CD4-positive, alpha-beta T cell treated with Interleukin-4 for 4 hours (primary cell): ENCODE measurements at regions not wholly inside any gene's neighbourhood (a gene's known extent, or its start where the extent isn't known, plus 50 kb on each side); places are given as distances from the start of the nearest gene placed in this dataset.
"Not testable (repeated sequence)": the region's sequence is repeated elsewhere in the genome, so short reads cannot be mapped to it uniquely, and the experiment has no call there.

Experiments used
- DNase-seq: peaks from one replicate; pipeline ENCODE4 v3.0.0-alpha.2; 2020

- DNase-seq = not testable (repeated sequence)
These were observed 109.7 kb upstream of the ZNG1E start for GRCh38 chr9:65566018-65566417.

GRCh38 chr9:65519018-65519417 is 156.7 kb upstream of the ZNG1E start:
- DNase-seq = not testable (repeated sequence)

- not testable (repeated sequence) for DNase-seq
These were observed 161.3 kb upstream of the ZNG1E start for GRCh38 chr9:65514465-65514864.

GRCh38 chr9:65507897-65508296 is 167.8 kb upstream of the ZNG1E start:
- DNase-seq = not testable (repeated sequence)

GRCh38 chr9:65504686-65505085 is 171.0 kb upstream of the ZNG1E start:
- DNase-seq = not testable (repeated sequence)

GRCh38 chr9:65503696-65504095 is 172.0 kb upstream of the ZNG1E start:
- not testable (repeated sequence) for DNase-seq

GRCh38 chr9:65482890-65483289 is 192.8 kb upstream of the ZNG1E start:
- not testable (repeated sequence) for DNase-seq

- not testable (repeated sequence) for DNase-seq
These were observed 194.4 kb upstream of the ZNG1E start for GRCh38 chr9:65481291-65481690.

GRCh38 chr9:65474891-65475290 is 189.9 kb upstream of the FOXD4L5 start:
- not testable (repeated sequence) for DNase-seq

- not testable (repeated sequence) for DNase-seq
These were observed 188.2 kb upstream of the FOXD4L5 start for GRCh38 chr9:65473059-65473822.

- DNase-seq = not testable (repeated sequence)
These were observed 186.1 kb upstream of the FOXD4L5 start for GRCh38 chr9:65471106-65471505.

GRCh38 chr9:65466911-65467734 is 182.1 kb upstream of the FOXD4L5 start:
- DNase-seq = not testable (repeated sequence)

GRCh38 chr9:65465246-65465895 is 180.4 kb upstream of the FOXD4L5 start:
- DNase-seq = not testable (repeated sequence)

GRCh38 chr9:65462476-65462875 is 177.5 kb upstream of the FOXD4L5 start:
- DNase-seq = not testable (repeated sequence)

- no peak for DNase-seq
These were observed 174.8 kb upstream of the FOXD4L5 start for GRCh38 chr9:65459756-65460320.

- DNase-seq = no peak
These were observed 174.0 kb upstream of the FOXD4L5 start for GRCh38 chr9:65458992-65459391.

- DNase-seq = no peak
These were observed 173.5 kb upstream of the FOXD4L5 start for GRCh38 chr9:65458465-65458864.

GRCh38 chr9:65456991-65457390 is 172.0 kb upstream of the FOXD4L5 start:
- DNase-seq = not testable (repeated sequence)

- not testable (repeated sequence) for DNase-seq
These were observed 171.0 kb upstream of the FOXD4L5 start for GRCh38 chr9:65455751-65456647.

- DNase-seq = not testable (repeated sequence)
These were observed 170.1 kb upstream of the FOXD4L5 start for GRCh38 chr9:65455136-65455535.

GRCh38 chr9:65454666-65455065 is 169.7 kb upstream of the FOXD4L5 start:
- not testable (repeated sequence) for DNase-seq

GRCh38 chr9:65454034-65454433 is 169.0 kb upstream of the FOXD4L5 start:
- DNase-seq = not testable (repeated sequence)
